CD4-positive, CD25-positive, alpha-beta regulatory T cell (primary cell): ENCODE measurements at regions not wholly inside any gene's neighbourhood (a gene's known extent, or its start where the extent isn't known, plus 50 kb on each side); places are given as distances from the start of the nearest gene placed in this dataset.
A peak's percentile ranks its signal among the peaks of the same experiment; 100 is the strongest.
"Not testable (repeated sequence)": the region's sequence is repeated elsewhere in the genome, so short reads cannot be mapped to it uniquely, and the experiment has no call there.

Source experiments
- ATAC-seq, 2 donors: fragments of 150-1000 bp; cut with Tn5 transposase; one replicate each; pipeline ENCODE4 v1.10.0; 2021; ENCODE audit warnings: low read depth in 2 of 2, moderate number of reproducible peaks in 2 of 2, moderate library complexity in 1 of 2
- DNase-seq, 3 donors: peaks; one replicate each; pipeline versions ENCODE4 v3.0.0 to v3.0.0-alpha.2; 2012 to 2022; ENCODE audit warnings: mixed read lengths in 1 of 3
- H3K27ac ChIP-seq: one replicate; pipeline ENCODE4 v1.7.0; 2013; ENCODE audit warnings: mild to moderate bottlenecking, low read length; ENCODE audit not compliant: insufficient read depth, poor library complexity, severe bottlenecking
- H3K27me3 ChIP-seq: one replicate; pipeline ENCODE4 v1.7.0; 2013; ENCODE audit warnings: low read length; ENCODE audit not compliant: control insufficient read depth, insufficient read depth
- H3K36me3 ChIP-seq: one replicate; pipeline ENCODE4 v1.7.0; 2013; ENCODE audit warnings: mild to moderate bottlenecking, low read length, moderate library complexity; ENCODE audit not compliant: control insufficient read depth, insufficient read depth
- H3K4me1 ChIP-seq: 2 replicates; pipeline ENCODE4 v1.7.0; 2013; ENCODE audit warnings: mild to moderate bottlenecking, low read length; ENCODE audit not compliant: insufficient read depth, control insufficient read depth, poor library complexity, severe bottlenecking
- H3K4me3 ChIP-seq: one replicate; pipeline ENCODE4 v1.7.0; 2013; ENCODE audit warnings: low read depth, mild to moderate bottlenecking, low read length, moderate library complexity
- H3K9me3 ChIP-seq, 2 experiments: 1 replicate in 1 of 2; 2 replicates in 1 of 2; pipeline ENCODE4 v1.7.0; 2013; ENCODE audit warnings: low read length in 2 of 2, mild to moderate bottlenecking in 1 of 2, moderate library complexity in 1 of 2; ENCODE audit not compliant: control insufficient read depth in 2 of 2
- H3K27ac Mint-ChIP-seq, 3 donors: one replicate each; pipeline ENCODE4 v1.8.0; 2020 to 2022; ENCODE audit warnings: mild to moderate bottlenecking in 3 of 3, mixed read lengths in 3 of 3, moderate library complexity in 2 of 3
- H3K27me3 Mint-ChIP-seq: one replicate; pipeline ENCODE4 v1.8.0; 2022; ENCODE audit warnings: mild to moderate bottlenecking, mixed read lengths
- H3K36me3 Mint-ChIP-seq: one replicate; pipeline ENCODE4 v1.8.0; 2020; ENCODE audit warnings: mixed read lengths
- H3K4me1 Mint-ChIP-seq, 4 donors: one replicate each; pipeline ENCODE4 v1.8.0; 2020 to 2022; ENCODE audit warnings: mixed read lengths in 4 of 4, mild to moderate bottlenecking in 1 of 4
- H3K4me3 Mint-ChIP-seq, 4 donors: one replicate each; pipeline ENCODE4 v1.8.0; 2020 to 2022; ENCODE audit warnings: mild to moderate bottlenecking in 4 of 4, mixed read lengths in 4 of 4, moderate library complexity in 3 of 4
- H3K9me3 Mint-ChIP-seq, 7 donors: one replicate each; pipeline ENCODE4 v1.8.0; 2020 to 2022; ENCODE audit warnings: mixed read lengths in 7 of 7, mild to moderate bottlenecking in 3 of 7, moderate library complexity in 2 of 7

GRCh38 chr2:228917220-228917619, 353.9 kb downstream of the PID1 start:
- no peak for DNase-seq
- H3K4me3 Mint-ChIP-seq = no peak overlapping the region
- no peak overlapping the region for H3K27ac Mint-ChIP-seq
- Histone ChIP-seq H3K4me1 (no peaks in the 10 kb centered on the region), H3K4me3 (no peak overlapping the region), H3K27ac (no peak overlapping the region), H3K36me3 (no peaks in the 10 kb centered on the region), H3K9me3 (no peaks in the 10 kb centered on the region), H3K27me3 (no peaks in the 10 kb centered on the region)
- no peaks in the 10 kb centered on the region for H3K4me1 Mint-ChIP-seq
- H3K27me3 Mint-ChIP-seq = no peaks in the 10 kb centered on the region
- H3K36me3 Mint-ChIP-seq = no peaks in the 10 kb centered on the region
- peaks cover 0 to 11% (median 1%) of the 10 kb centered on the region in 7 donors for H3K9me3 Mint-ChIP-seq
- no peak for ATAC-seq

GRCh38 chr2:228916416-228917090, 354.5 kb downstream of the PID1 start:
- no peak for ATAC-seq
- peaks cover 0 to 11% (median 1%) of the 10 kb centered on the region in 7 donors for H3K9me3 Mint-ChIP-seq
- Histone ChIP-seq H3K4me1 (no peaks in the 10 kb centered on the region), H3K36me3 (no peaks in the 10 kb centered on the region), H3K27me3 (no peaks in the 10 kb centered on the region), H3K27ac (no peak overlapping the region), H3K4me3 (no peak overlapping the region), H3K9me3 (no peaks in the 10 kb centered on the region)
- no peak overlapping the region for H3K4me3 Mint-ChIP-seq
- H3K27me3 Mint-ChIP-seq = no peaks in the 10 kb centered on the region
- no peaks in the 10 kb centered on the region for H3K36me3 Mint-ChIP-seq
- H3K27ac Mint-ChIP-seq = no peak overlapping the region
- no peak for DNase-seq
- H3K4me1 Mint-ChIP-seq = no peaks in the 10 kb centered on the region

GRCh38 chr2:228913176-228913575, 357.9 kb downstream of the PID1 start:
- Histone ChIP-seq H3K4me3 (no peak overlapping the region), H3K27ac (no peak overlapping the region), H3K9me3 (no peaks in the 10 kb centered on the region), H3K27me3 (no peaks in the 10 kb centered on the region), H3K4me1 (no peaks in the 10 kb centered on the region), H3K36me3 (no peaks in the 10 kb centered on the region)
- ATAC-seq (no peak), DNase-seq (no peak)
- H3K36me3 Mint-ChIP-seq = no peaks in the 10 kb centered on the region
- no peak overlapping the region for H3K4me3 Mint-ChIP-seq
- no peaks in the 10 kb centered on the region for H3K4me1 Mint-ChIP-seq
- peaks cover 0 to 8% (median 0%) of the 10 kb centered on the region in 7 donors for H3K9me3 Mint-ChIP-seq
- no peaks in the 10 kb centered on the region for H3K27me3 Mint-ChIP-seq
- no peak overlapping the region for H3K27ac Mint-ChIP-seq

- ATAC-seq, H3K27ac ChIP-seq, H3K36me3 ChIP-seq, H3K36me3 Mint-ChIP-seq, DNase-seq, H3K27me3 Mint-ChIP-seq, H3K27me3 ChIP-seq, H3K4me1 ChIP-seq, H3K9me3 ChIP-seq, H3K4me1 Mint-ChIP-seq, H3K4me3 ChIP-seq, H3K4me3 Mint-ChIP-seq, H3K27ac Mint-ChIP-seq, H3K9me3 Mint-ChIP-seq: not testable (repeated sequence)
Measured at GRCh38 chr2:228910872-228911271, 360.2 kb downstream of the PID1 start.

DNA sequence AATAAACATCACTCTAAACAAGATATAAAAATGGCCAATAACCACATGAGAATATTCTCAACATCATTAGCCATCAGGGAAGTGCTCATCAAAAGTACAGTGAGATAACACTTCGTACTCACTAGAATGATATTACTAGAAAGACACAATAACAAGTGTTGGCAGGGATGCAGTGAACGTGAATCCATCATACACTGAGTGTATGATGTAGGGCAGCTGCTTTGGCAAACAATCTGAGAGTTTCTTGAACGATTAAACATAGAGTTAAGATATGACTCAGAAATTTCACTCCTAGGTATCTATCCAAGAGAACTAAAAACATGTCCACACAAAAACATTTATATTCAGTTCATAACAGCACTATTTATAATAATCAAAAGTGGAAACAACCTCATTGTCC, 368.9 kb downstream of the PID1 start:
- Mint-ChIP-seq H3K27ac (no peak overlapping the region), H3K4me1 (no peaks in the 10 kb centered on the region), H3K4me3 (no peak overlapping the region), H3K36me3 (no peaks in the 10 kb centered on the region), H3K27me3 (no peaks in the 10 kb centered on the region), H3K9me3 (peaks cover 0 to 4% (median 2%) of the 10 kb centered on the region in 7 donors)
- Histone ChIP-seq H3K4me1 (no peaks in the 10 kb centered on the region), H3K9me3 (peaks cover 0 to 3% of the 10 kb centered on the region in 2 experiments), H3K36me3 (no peaks in the 10 kb centered on the region), H3K27ac (no peak overlapping the region), H3K27me3 (no peaks in the 10 kb centered on the region), H3K4me3 (no peak overlapping the region)
- DNase-seq = no peak
- no peak for ATAC-seq

- no peaks in the 10 kb centered on the region for H3K27me3 Mint-ChIP-seq
- no peak for DNase-seq
- H3K4me1 Mint-ChIP-seq = no peaks in the 10 kb centered on the region
Measured at GRCh38 chr2:228901531-228901930, 369.6 kb downstream of the PID1 start.

GRCh38 chr2:228878138-228878537, 392.9 kb downstream of the PID1 start:
- DNase-seq = no peak
- H3K4me3 Mint-ChIP-seq = no peak overlapping the region
- H3K4me1 Mint-ChIP-seq = no peaks in the 10 kb centered on the region
- H3K36me3 Mint-ChIP-seq = no peaks in the 10 kb centered on the region
- peaks cover 0 to 21% (median 6%) of the 10 kb centered on the region in 7 donors for H3K9me3 Mint-ChIP-seq
- H3K27ac ChIP-seq = no peak overlapping the region
- no peaks in the 10 kb centered on the region for H3K27me3 Mint-ChIP-seq
- H3K27ac Mint-ChIP-seq = peak overlapping the region in 1 of 3 donors; percentile 15
- no peaks in the 10 kb centered on the region for H3K9me3 ChIP-seq
- ATAC-seq = no peak
- no peaks in the 10 kb centered on the region for H3K4me1 ChIP-seq
- H3K27me3 ChIP-seq = no peaks in the 10 kb centered on the region
- no peaks in the 10 kb centered on the region for H3K36me3 ChIP-seq
- no peak overlapping the region for H3K4me3 ChIP-seq

More at GRCh38 chr2:228901531-228901930, 369.6 kb downstream of the PID1 start:
- no peaks in the 10 kb centered on the region for H3K4me1 ChIP-seq
- no peak for ATAC-seq
- no peak overlapping the region for H3K27ac ChIP-seq
- peaks cover 0 to 3% of the 10 kb centered on the region in 2 experiments for H3K9me3 ChIP-seq
- H3K4me3 ChIP-seq = no peak overlapping the region
- no peaks in the 10 kb centered on the region for H3K27me3 ChIP-seq
- H3K27ac Mint-ChIP-seq = no peak overlapping the region
- no peaks in the 10 kb centered on the region for H3K36me3 Mint-ChIP-seq
- no peaks in the 10 kb centered on the region for H3K36me3 ChIP-seq
- peaks cover 0 to 4% (median 2%) of the 10 kb centered on the region in 7 donors for H3K9me3 Mint-ChIP-seq
- no peak overlapping the region for H3K4me3 Mint-ChIP-seq

DNA sequence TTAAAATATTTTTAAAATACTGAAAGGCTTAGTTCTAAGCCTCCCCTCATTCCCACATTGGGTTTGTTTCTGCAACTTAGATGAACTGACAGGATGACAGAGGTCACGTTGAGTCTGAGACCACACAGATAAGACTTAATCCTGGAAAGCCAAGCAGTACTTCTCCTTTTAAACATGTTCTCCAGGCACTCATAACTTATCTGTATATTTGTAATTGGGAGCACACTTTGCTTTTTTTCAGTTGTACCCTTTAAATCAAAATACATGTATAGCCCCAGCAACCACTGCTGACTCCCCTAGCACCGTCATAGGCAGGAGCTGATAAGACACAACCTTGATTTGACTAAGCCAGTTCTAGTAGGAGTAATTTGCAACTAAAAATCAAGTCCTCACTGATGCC, 394.8 kb downstream of the PID1 start:
- H3K36me3 Mint-ChIP-seq = no peaks in the 10 kb centered on the region
- H3K27me3 ChIP-seq = no peaks in the 10 kb centered on the region
- H3K27ac ChIP-seq = no peak overlapping the region

More for the DNA sequence above, 394.8 kb downstream of the PID1 start:
- no peaks in the 10 kb centered on the region for H3K4me1 ChIP-seq
- no peaks in the 10 kb centered on the region for H3K36me3 ChIP-seq
- Mint-ChIP-seq H3K9me3 (peaks cover 0 to 21% (median 7%) of the 10 kb centered on the region in 7 donors), H3K4me1 (no peaks in the 10 kb centered on the region), H3K27me3 (no peaks in the 10 kb centered on the region), H3K4me3 (no peak overlapping the region), H3K27ac (no peak overlapping the region)
- H3K9me3 ChIP-seq = no peaks in the 10 kb centered on the region
- H3K4me3 ChIP-seq = no peak overlapping the region
- no peak for DNase-seq
- ATAC-seq = no peak
